H1 (cell line): ENCODE measurements at regions not wholly inside any gene's neighbourhood (a gene's known extent, or its start where the extent isn't known, plus 50 kb on each side); places are given as distances from the start of the nearest gene placed in this dataset.

ENCODE experiments used
- BCL11A ChIP-seq, 2 experiments: IDR thresholded peaks; one replicate each; pipeline ENCODE4 v1.6.1; 2011; ENCODE audit warnings: low read depth in 2 of 2, low read length in 2 of 2, mild to moderate bottlenecking in 2 of 2
- CHD7 ChIP-seq: fragments of 300-600 bp; sonication (generic); IDR thresholded peaks from 2 replicates; pipeline ENCODE4 v1.7.1; 2012; ENCODE audit warnings: low read length, moderate library complexity, mild to moderate bottlenecking, inconsistent platforms; ENCODE audit not compliant: insufficient replicate concordance
- SIN3A ChIP-seq, 2 experiments: IDR thresholded peaks in 1 of 2; conservative IDR thresholded peaks in 1 of 2; 2 replicates each; pipeline ENCODE4 v1.6.1; 2011 to 2012; ENCODE audit warnings: low read length in 2 of 2, improper control_type of control experiment in 1 of 2, low read depth in 1 of 2, mild to moderate bottlenecking in 1 of 2
- USF2 ChIP-seq: IDR thresholded peaks from 2 replicates; pipeline ENCODE4 v1.6.1; 2011; ENCODE audit warnings: low read length, improper control_type of control experiment

- TF ChIP-seq CHD7 (no peak), SIN3A (conservative IDR thresholded peaks at IDR 0.05 in 1 of 2, IDR thresholded peaks at IDR 0.05 in 1 of 2; ENCODE audit: low read depth in 1 of 2, low read length in 2 of 2) (no peak), USF2 (no peak), BCL11A (IDR thresholded peaks at IDR 0.05; ENCODE audit: low read depth in 2 of 2, low read length in 2 of 2) (no peak)
Observed at GRCh38 chr19:13684021-13684420, 80.3 kb upstream of the MRI1 start (continued).
